Left forelimb (tissue), 1 donor: ENCODE measurements at regions not wholly inside any gene's neighbourhood (a gene's known extent, or its start where the extent isn't known, plus 50 kb on each side); places are given as distances from the start of the nearest gene placed in this dataset.
"Not testable (repeated sequence)": the region's sequence is repeated elsewhere in the genome, so short reads cannot be mapped to it uniquely, and the experiment has no call there.

ENCODE experiments used
- DNase-seq: peaks from one replicate; pipeline ENCODE4 v3.0.0-alpha.2; 2018; ENCODE audit warnings: low spot score

- no peak for DNase-seq
These were observed 451.7 kb upstream of the SGO1 start for GRCh38 chr3:20637729-20638128.

- no peak for DNase-seq
These were observed 436.3 kb upstream of the SGO1 start for GRCh38 chr3:20622304-20622703.

- not testable (repeated sequence) for DNase-seq
These were observed 432.6 kb upstream of the SGO1 start for GRCh38 chr3:20618621-20619020.

- DNase-seq, result not testable (repeated sequence)
These were observed 432.2 kb upstream of the SGO1 start for GRCh38 chr3:20618181-20618580.

GRCh38 chr3:20615982-20616381 is 430.0 kb upstream of the SGO1 start:
- DNase-seq, result not testable (repeated sequence)

DNA sequence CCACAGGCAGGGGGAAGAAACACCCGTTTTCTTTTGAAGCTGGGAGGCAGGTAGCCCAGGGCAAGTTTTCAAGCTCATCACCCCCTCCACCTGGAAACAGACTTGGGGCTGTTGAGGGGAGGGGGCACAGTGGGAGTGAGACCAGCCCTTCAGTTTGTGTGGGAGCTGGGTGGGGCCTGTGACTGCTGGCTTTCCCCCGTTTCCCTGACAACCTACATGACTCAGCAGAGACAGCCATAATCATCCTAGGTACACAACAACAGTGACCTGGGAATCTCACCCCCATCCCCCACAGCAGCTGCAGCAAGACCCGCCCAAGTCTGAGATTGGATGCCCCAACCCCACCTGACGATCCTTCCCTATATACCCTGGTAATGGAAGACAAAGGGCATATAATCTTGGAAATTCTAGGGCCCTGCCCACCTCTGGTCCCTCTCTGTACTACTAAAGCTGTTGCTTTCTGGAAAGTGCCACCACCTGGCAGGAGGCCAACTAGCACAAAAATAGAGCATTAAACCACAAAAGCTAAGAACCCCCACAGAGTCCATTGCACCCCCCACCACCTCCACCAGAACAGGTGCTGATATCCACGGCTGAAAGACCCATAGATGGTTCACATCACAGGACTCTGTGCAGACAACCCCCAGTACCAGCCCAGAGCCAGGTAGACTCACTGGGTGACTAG is 422.2 kb upstream of the SGO1 start:
- DNase-seq, result no peak

- DNase-seq, result no peak
These were observed 418.7 kb upstream of the SGO1 start for GRCh38 chr3:20604659-20605058.

GRCh38 chr3:20589275-20589674 is 403.3 kb upstream of the SGO1 start:
- DNase-seq, result no peak

DNA sequence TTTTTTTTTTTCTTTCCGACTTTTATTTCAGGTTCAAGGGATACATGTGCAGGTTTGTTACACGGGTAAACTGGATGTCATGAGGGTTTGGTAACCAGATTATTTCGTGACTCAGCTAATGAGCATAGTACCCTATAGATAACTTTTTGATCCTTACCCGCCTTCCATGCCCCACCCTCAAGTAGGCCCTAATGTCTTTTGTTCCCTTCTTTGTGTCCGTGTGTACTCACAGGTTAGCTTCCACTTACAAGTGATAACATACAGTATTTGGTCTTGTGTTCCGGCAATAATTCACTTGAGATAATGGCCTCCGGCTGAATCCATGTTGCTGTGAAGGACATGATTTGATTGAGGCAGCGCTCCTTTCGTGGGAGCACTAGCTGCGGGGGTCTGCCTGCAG is 402.8 kb upstream of the SGO1 start:
- no peak for DNase-seq

DNA sequence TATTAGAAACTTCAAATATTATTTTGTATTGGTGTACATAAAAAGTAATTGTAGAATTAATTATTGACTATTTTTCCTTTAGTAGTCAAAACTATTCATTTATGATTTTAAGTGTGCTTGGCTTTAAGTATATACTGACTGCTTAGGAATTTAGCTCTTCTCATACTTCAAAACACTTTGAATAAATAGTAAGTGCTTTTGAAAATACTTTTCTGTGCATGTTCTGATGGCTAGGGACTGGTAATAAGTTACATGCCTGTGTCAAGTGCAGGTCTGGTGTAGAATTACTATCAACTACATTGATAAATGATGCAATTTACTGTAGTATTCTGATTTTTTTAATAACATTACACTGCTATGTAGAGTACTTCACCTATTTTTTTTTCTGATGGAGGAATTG is 397.6 kb upstream of the SGO1 start:
- no peak for DNase-seq

DNA sequence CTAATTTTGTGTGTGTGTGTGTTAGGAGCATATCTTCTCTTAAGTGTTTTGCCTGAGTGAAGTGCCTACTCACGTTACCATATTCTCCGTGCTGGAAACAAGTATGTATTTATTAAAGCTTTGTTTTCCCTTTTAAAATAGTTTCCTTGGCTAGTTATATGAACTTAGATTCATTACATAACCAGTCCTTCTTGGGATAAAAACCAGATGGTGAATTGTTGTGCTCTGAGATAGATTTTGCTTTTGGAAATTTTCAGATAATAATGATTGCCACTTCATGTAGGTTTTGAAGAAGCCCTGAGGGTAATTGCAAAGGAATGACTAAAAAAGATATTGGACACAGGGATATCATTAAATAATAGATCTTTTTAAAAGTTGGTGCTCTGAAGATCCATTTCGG is 390.2 kb upstream of the SGO1 start:
- DNase-seq, result no peak

GRCh38 chr3:20575146-20575545 is 389.1 kb upstream of the SGO1 start:
- DNase-seq, result no peak

DNA sequence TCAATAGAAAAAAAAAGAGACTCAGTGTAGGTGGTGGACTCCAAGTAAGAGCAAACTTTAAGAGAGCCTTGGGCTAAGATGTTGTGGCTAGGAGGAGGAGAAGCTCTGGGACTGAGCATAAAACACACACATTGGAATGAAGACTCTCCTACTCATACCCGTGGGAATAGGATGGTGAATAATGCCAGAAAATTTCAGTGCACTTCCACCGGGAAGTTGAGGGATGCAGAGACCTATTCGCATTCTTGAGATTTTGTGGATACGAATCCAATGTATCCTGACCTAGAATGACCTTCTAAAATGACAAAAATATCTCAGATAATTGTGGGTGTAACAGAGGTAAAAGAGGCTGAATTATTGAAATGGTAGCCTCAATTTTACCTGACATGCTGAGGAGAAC is 388.7 kb upstream of the SGO1 start:
- no peak for DNase-seq

DNA sequence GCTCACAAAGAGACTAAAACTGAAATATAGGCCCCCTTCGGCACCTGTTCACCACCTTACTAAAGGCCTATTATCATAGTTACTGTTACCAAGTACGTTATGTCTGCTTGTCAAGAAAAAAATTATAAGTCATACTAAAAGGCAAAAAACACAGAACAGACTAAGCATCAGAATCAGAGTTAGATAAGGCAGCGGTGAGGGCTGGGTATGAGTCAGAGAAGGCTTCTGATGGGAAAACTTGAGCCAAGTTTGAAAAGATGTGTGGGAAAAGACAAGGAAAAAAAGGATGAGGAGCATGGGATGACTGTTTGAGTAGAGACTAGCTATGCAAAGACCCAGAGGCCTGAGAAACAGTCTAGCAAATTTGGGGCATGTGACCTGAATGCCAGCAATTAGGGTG is 387.2 kb upstream of the SGO1 start:
- DNase-seq, result no peak

DNA sequence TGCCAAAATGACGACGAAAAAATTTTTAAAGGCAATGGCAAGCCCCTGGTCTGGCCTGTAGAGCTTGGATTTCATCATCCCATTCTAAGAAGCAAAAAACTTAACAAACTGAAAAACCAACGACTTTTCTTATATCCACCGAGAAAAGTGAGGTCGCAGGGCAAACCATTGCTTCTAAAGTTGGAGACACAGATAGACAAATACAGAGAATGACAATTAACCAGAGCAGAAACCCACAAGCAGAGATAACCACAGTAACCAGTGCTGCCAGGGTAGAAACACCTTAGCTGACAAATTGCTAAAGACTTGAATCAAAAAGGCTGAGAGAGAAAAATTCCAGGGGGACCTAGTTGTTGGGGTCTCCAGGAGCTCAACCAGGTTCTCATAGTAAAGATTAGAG is 386.5 kb upstream of the SGO1 start:
- DNase-seq, result no peak

GRCh38 chr3:20569310-20569709 is 383.3 kb upstream of the SGO1 start:
- DNase-seq, result no peak

DNA sequence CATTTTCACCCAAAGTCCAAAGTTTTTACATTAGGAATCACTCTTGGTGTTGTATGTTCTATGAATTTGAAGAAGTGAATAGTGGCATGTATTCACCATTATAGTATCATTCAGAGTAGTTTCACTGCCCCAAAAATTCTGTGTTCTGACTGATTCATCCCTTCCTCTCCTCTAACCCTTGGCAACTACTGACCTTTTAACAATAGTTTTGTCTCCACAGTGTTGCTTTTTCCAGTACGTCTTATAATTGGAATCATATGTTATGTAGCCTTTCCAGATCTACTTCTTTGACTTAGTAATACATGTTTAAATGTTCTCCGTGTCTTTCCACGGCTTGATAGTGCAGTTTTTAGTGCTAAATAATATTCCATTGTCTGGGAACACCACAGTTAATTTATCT is 379.0 kb upstream of the SGO1 start:
- DNase-seq, result no peak

DNA sequence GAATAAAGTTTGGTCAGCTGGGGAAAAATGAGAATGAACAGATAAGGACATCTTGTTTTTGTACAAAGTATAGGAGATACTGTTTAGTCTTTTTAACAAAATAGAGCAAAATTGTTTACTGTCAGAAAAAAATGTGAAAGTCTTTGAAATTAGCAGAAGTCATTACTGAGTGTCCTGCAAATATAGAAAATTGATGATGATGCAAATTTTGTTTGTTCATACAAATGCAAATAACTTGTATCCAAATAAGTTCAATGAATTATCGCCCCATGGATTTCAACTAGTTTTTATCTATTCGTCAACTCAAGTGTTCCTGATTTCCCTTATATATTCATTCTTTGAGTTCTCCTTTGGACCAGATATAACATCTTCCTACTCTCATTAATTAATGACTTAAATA is 378.0 kb upstream of the SGO1 start:
- no peak for DNase-seq

DNA sequence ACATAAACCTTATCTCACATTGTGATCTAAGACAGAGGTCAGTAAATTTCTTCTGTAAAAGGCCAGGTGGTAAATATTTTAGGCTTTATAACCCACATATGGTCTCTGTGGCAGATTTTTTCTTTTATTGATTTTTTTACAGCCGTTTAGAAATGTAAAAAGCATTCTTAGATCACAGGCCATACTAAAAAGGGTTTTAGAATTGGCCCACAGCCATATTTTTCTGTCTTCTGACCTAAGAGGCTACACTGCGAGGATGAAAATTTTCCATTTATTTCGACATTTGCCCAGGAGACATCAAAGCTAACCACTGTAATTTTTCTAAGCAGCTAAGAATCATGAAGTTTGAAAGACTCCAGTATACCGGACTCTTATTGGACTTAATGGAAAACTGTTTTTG is 377.2 kb upstream of the SGO1 start:
- no peak for DNase-seq

DNA sequence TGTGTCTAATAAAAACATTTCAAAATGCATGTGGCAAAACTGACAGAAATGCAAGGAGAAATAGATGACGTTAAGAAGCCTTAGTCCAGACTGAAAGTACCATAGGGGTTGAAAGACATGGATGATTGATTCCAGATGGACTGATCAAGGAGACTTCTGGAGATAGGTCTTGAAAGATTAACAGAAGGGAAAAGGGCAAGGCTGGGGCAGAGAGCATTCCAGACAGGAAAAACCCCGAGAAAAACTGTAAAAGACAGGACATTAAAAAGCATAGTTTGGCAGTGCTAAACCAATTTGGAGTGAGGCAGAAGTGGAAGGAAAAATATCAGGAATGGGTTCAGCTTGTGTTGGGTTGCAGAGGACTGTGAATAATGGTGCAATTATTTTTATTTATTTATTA is 375.2 kb upstream of the SGO1 start:
- no peak for DNase-seq

DNA sequence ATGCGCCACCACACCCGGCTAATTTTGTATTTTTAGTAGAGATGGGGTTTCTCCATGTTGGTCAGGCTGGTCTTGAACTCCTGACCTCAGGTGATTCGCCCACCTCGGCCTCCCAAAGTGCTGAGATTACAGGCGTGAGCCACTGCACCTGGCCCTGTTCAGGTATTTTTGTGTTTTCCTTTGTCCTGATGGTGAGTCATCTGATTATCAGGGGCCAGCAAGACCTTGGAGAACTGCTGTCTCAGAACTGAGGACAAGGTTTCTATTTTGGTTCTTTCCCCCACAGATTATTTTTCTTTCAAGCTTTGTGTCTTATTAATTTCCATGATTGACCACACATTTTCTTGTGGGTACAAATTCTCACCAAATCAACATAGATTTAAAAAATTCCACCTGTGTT is 374.4 kb upstream of the SGO1 start:
- not testable (repeated sequence) for DNase-seq

DNA sequence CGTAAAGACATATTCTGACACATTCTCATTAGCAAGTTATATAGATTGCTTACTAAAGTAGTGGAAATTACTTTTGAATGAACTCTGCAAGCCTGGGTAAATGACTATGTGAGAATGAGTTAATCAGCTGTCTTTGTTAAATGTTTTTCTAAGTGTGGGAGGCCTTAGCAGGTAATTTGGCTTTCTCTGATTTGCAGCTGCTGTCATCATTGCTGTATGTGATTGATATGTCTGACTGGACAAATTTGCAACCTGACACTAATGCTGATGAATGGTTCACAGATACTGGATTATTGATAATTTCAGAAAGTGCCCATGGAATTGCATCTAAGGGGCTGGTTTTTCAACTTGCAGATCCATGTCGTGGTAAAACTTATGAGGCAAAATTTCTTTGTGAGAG is 372.2 kb upstream of the SGO1 start:
- DNase-seq, result no peak

DNA sequence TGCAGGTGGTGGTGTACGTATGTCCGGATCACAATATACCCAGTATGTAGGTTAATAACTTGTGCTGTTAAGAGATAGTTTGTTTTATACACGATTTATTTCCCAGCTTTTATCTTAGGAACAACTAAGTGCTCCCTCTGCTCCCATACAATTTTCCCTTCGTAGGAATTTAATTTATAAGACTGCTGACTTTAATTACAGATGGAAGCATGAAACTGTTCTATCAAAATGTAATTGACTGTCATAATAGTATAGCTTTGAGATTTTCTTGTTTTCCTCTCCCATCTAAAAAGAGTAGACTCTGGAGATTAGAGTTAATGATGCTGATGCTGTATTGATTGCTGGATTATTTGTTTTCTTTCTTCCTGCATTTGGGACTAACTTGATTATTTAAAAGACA is 370.7 kb upstream of the SGO1 start:
- no peak for DNase-seq

GRCh38 chr3:20552605-20553275 is 366.7 kb upstream of the SGO1 start:
- DNase-seq, result no peak
